ENCODE measurements at regions not wholly inside any gene's neighbourhood (a gene's known extent, or its start where the extent isn't known, plus 50 kb on each side); places are given as distances from the start of the nearest gene placed in this dataset.

DNA sequence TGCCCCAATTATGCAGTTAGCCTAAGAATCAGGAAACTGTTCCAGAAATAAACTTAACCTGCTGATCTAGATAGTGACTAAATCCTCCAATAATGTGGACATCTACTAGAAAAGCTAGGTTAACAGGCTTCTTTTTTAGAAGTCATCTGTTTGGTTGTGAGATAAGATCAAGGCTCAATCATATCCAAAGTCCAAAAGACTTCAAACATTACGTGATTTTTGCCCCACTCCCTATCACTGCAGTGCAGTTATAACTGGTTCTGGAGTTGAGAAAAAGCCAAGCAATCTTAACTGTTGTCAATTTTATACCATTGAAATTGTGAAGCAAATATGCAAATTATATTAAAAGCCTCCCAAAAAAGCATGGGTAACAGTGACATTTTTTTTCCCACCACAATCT is 781.4 kb downstream of the KLHL13 start:
- no peak overlapping the region for H3K4me3 ChIP-seq (ENCODE audit: low read length)
- H3K27me3 ChIP-seq (ENCODE audit: low read length) = no peaks in the 10 kb centered on the region
- no peak overlapping the region for H3K4me2 ChIP-seq (ENCODE audit: low read depth, low read length, poor library complexity, severe bottlenecking)
- no peaks in the 10 kb centered on the region for H3K9me2 ChIP-seq (replicated peaks; ENCODE audit: insufficient read depth, low read length)
- no peaks in the 10 kb centered on the region for H3K79me2 ChIP-seq (ENCODE audit: low read length)
- no peak overlapping the region for H2AFZ ChIP-seq (ENCODE audit: low read length)
- no peak for DNase-seq
- no peaks in the 10 kb centered on the region for H3K4me1 ChIP-seq (ENCODE audit: low read length)
- H3K27ac ChIP-seq (ENCODE audit: low read length) = no peak overlapping the region
- H3K9me3 ChIP-seq (ENCODE audit: low read length) = no peaks in the 10 kb centered on the region
- no peak overlapping the region for H3K9ac ChIP-seq (ENCODE audit: low read length)
- H3K36me3 ChIP-seq (ENCODE audit: insufficient read depth, low read length) = no peaks in the 10 kb centered on the region
- H4K20me1 ChIP-seq (ENCODE audit: insufficient read depth, low read depth, low read length) = no peaks in the 10 kb centered on the region

- Histone ChIP-seq H3K36me3 (ENCODE audit: insufficient read depth, low read length) (no peaks in the 10 kb centered on the region), H3K27ac (ENCODE audit: low read length) (no peak overlapping the region), H3K9me2 (replicated peaks; ENCODE audit: insufficient read depth, low read length) (peaks cover 4% of the 10 kb centered on the region; the same call in 1 of the 2 replicates), H3K79me2 (ENCODE audit: low read length) (no peaks in the 10 kb centered on the region), H3K4me2 (ENCODE audit: low read depth, low read length, poor library complexity, severe bottlenecking) (no peak overlapping the region), H3K9me3 (ENCODE audit: low read length) (no peaks in the 10 kb centered on the region), H3K9ac (ENCODE audit: low read length) (no peak overlapping the region), H3K4me3 (ENCODE audit: low read length) (no peak overlapping the region), H3K27me3 (ENCODE audit: low read length) (no peaks in the 10 kb centered on the region), H2AFZ (ENCODE audit: low read length) (no peak overlapping the region), H3K4me1 (ENCODE audit: low read length) (no peaks in the 10 kb centered on the region), H4K20me1 (ENCODE audit: insufficient read depth, low read depth, low read length) (no peaks in the 10 kb centered on the region)
- DNase-seq = no peak
Measured at GRCh38 chrX:117327373-117327772, 789.2 kb downstream of the KLHL13 start.

- Histone ChIP-seq H3K4me1 (ENCODE audit: low read length) (no peaks in the 10 kb centered on the region), H3K27me3 (ENCODE audit: low read length) (no peaks in the 10 kb centered on the region), H3K9ac (ENCODE audit: low read length) (no peak overlapping the region), H3K4me3 (ENCODE audit: low read length) (no peak overlapping the region), H3K36me3 (ENCODE audit: insufficient read depth, low read length) (no peaks in the 10 kb centered on the region), H3K9me2 (replicated peaks; ENCODE audit: insufficient read depth, low read length) (peaks cover 4% of the 10 kb centered on the region; the same call in 1 of the 2 replicates), H3K4me2 (ENCODE audit: low read depth, low read length, poor library complexity, severe bottlenecking) (no peak overlapping the region), H3K79me2 (ENCODE audit: low read length) (no peaks in the 10 kb centered on the region), H4K20me1 (ENCODE audit: insufficient read depth, low read depth, low read length) (no peaks in the 10 kb centered on the region), H2AFZ (ENCODE audit: low read length) (no peak overlapping the region), H3K27ac (ENCODE audit: low read length) (no peak overlapping the region), H3K9me3 (ENCODE audit: low read length) (no peaks in the 10 kb centered on the region)
- DNase-seq = no peak
Measured at GRCh38 chrX:117325706-117326105, 790.9 kb downstream of the KLHL13 start.

GRCh38 chrX:117305168-117305766 is 811.3 kb downstream of the KLHL13 start:
- Histone ChIP-seq H4K20me1 (ENCODE audit: insufficient read depth, low read depth, low read length) (no peaks in the 10 kb centered on the region), H3K4me1 (ENCODE audit: low read length) (no peaks in the 10 kb centered on the region), H2AFZ (ENCODE audit: low read length) (no peak overlapping the region), H3K9ac (ENCODE audit: low read length) (no peak overlapping the region), H3K36me3 (ENCODE audit: insufficient read depth, low read length) (no peaks in the 10 kb centered on the region), H3K27ac (ENCODE audit: low read length) (no peak overlapping the region), H3K9me3 (ENCODE audit: low read length) (no peaks in the 10 kb centered on the region), H3K4me2 (ENCODE audit: low read depth, low read length, poor library complexity, severe bottlenecking) (no peak overlapping the region), H3K79me2 (ENCODE audit: low read length) (no peaks in the 10 kb centered on the region), H3K27me3 (ENCODE audit: low read length) (no peaks in the 10 kb centered on the region), H3K9me2 (replicated peaks; ENCODE audit: insufficient read depth, low read length) (no peaks in the 10 kb centered on the region), H3K4me3 (ENCODE audit: low read length) (no peak overlapping the region)
- no peak for DNase-seq

- H3K36me3 ChIP-seq (ENCODE audit: insufficient read depth, low read length) = no peaks in the 10 kb centered on the region
- no peak overlapping the region for H3K4me2 ChIP-seq (ENCODE audit: low read depth, low read length, poor library complexity, severe bottlenecking)
- no peaks in the 10 kb centered on the region for H3K4me1 ChIP-seq (ENCODE audit: low read length)
- no peak overlapping the region for H3K4me3 ChIP-seq (ENCODE audit: low read length)
- no peaks in the 10 kb centered on the region for H3K9me3 ChIP-seq (ENCODE audit: low read length)
- no peak for DNase-seq
- H3K27ac ChIP-seq (ENCODE audit: low read length) = no peak overlapping the region
- no peaks in the 10 kb centered on the region for H3K9me2 ChIP-seq (replicated peaks; ENCODE audit: insufficient read depth, low read length)
- no peaks in the 10 kb centered on the region for H3K79me2 ChIP-seq (ENCODE audit: low read length)
- H3K27me3 ChIP-seq (ENCODE audit: low read length) = no peaks in the 10 kb centered on the region
- no peak overlapping the region for H3K9ac ChIP-seq (ENCODE audit: low read length)
- H2AFZ ChIP-seq (ENCODE audit: low read length) = no peak overlapping the region
- H4K20me1 ChIP-seq (ENCODE audit: insufficient read depth, low read depth, low read length) = no peaks in the 10 kb centered on the region
Measured at GRCh38 chrX:117301086-117301485, 815.5 kb downstream of the KLHL13 start.

DNA sequence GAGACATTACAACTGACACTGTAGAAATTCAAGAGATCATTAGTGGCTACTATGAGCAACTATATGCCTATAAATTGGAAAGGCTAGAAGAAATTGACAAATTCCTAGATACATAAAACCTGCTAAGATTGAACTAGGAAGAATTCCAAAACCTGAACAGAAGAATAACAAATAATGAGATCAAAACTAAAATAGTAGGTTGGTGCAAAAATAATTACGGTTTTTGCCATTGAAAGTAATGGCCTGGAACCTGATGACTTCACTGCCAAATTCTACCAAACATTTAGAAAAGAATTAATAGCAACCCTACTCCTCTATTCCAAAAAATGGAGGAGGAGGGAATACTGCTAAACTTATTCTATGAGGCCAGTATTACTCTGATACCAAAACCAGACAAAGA is 824.9 kb downstream of the KLHL13 start:
- H3K36me3 ChIP-seq (ENCODE audit: insufficient read depth, low read length) = no peaks in the 10 kb centered on the region
- DNase-seq = no peak
- no peak overlapping the region for H3K4me3 ChIP-seq (ENCODE audit: low read length)
- H3K9ac ChIP-seq (ENCODE audit: low read length) = no peak overlapping the region
- no peak overlapping the region for H3K27ac ChIP-seq (ENCODE audit: low read length)
- no peak overlapping the region for H2AFZ ChIP-seq (ENCODE audit: low read length)
- no peaks in the 10 kb centered on the region for H3K9me3 ChIP-seq (ENCODE audit: low read length)
- H3K9me2 ChIP-seq (replicated peaks; ENCODE audit: insufficient read depth, low read length) = no peaks in the 10 kb centered on the region
- no peaks in the 10 kb centered on the region for H4K20me1 ChIP-seq (ENCODE audit: insufficient read depth, low read depth, low read length)
- no peaks in the 10 kb centered on the region for H3K4me1 ChIP-seq (ENCODE audit: low read length)
- H3K27me3 ChIP-seq (ENCODE audit: low read length) = no peaks in the 10 kb centered on the region
- H3K4me2 ChIP-seq (ENCODE audit: low read depth, low read length, poor library complexity, severe bottlenecking) = no peak overlapping the region
- no peaks in the 10 kb centered on the region for H3K79me2 ChIP-seq (ENCODE audit: low read length)

GRCh38 chrX:117274965-117275364 is 812.2 kb upstream of the CT83 start:
- Histone ChIP-seq H3K27ac (ENCODE audit: low read length) (no peak overlapping the region), H4K20me1 (ENCODE audit: insufficient read depth, low read depth, low read length) (no peaks in the 10 kb centered on the region), H3K9me2 (replicated peaks; ENCODE audit: insufficient read depth, low read length) (no peaks in the 10 kb centered on the region), H3K4me1 (ENCODE audit: low read length) (no peaks in the 10 kb centered on the region), H3K79me2 (ENCODE audit: low read length) (no peaks in the 10 kb centered on the region), H3K4me2 (ENCODE audit: low read depth, low read length, poor library complexity, severe bottlenecking) (no peak overlapping the region), H3K9me3 (ENCODE audit: low read length) (no peaks in the 10 kb centered on the region), H3K36me3 (ENCODE audit: insufficient read depth, low read length) (no peaks in the 10 kb centered on the region), H3K9ac (ENCODE audit: low read length) (no peak overlapping the region), H2AFZ (ENCODE audit: low read length) (no peak overlapping the region), H3K4me3 (ENCODE audit: low read length) (no peak overlapping the region), H3K27me3 (ENCODE audit: low read length) (no peaks in the 10 kb centered on the region)
- DNase-seq = no peak
